Activated naive CD4-positive, alpha-beta T cell treated with anti-CD3 and anti-CD28 coated beads, Interleukin-2, amount 50 U/mL, for 72 hours (primary cell): ENCODE measurements at regions not wholly inside any gene's neighbourhood (a gene's known extent, or its start where the extent isn't known, plus 50 kb on each side); places are given as distances from the start of the nearest gene placed in this dataset.
"Not testable (repeated sequence)": the region's sequence is repeated elsewhere in the genome, so short reads cannot be mapped to it uniquely, and the experiment has no call there.

Source experiments
- ATAC-seq, 2 donors: fragments of 150-1000 bp; cut with Tn5 transposase; 2 replicates each; pipeline ENCODE4 v1.10.0; 2021; ENCODE audit warnings: mild to moderate bottlenecking in 2 of 2, moderate library complexity in 2 of 2
- DNase-seq, 2 donors: peaks; one replicate each; pipeline ENCODE4 v3.0.0; 2021 to 2022; ENCODE audit warnings: low spot score in 2 of 2
- H3K27ac Mint-ChIP-seq, 2 donors: one replicate each; pipeline ENCODE4 v1.8.0; 2022; ENCODE audit warnings: mild to moderate bottlenecking in 2 of 2, mixed read lengths in 2 of 2
- H3K36me3 Mint-ChIP-seq, 2 donors: one replicate each; pipeline ENCODE4 v1.8.0; 2022; ENCODE audit warnings: mixed read lengths in 2 of 2
- H3K9me3 Mint-ChIP-seq, 2 donors: one replicate each; pipeline ENCODE4 v1.8.0; 2022; ENCODE audit warnings: mixed read lengths in 2 of 2

- no peaks in the 10 kb centered on the region for H3K9me3 Mint-ChIP-seq
- DNase-seq (no peak), ATAC-seq (no peak)
- no peak overlapping the region for H3K27ac Mint-ChIP-seq
- no peaks in the 10 kb centered on the region for H3K36me3 Mint-ChIP-seq
These were observed 568.2 kb upstream of the LRATD1 start for GRCh38 chr2:14064346-14064745.

- H3K9me3 Mint-ChIP-seq, result peaks cover 4 to 13% of the 10 kb centered on the region in 2 donors
- DNase-seq (no peak), ATAC-seq (no peak)
- no peaks in the 10 kb centered on the region for H3K36me3 Mint-ChIP-seq
- H3K27ac Mint-ChIP-seq, result no peak overlapping the region
These were observed 560.2 kb upstream of the LRATD1 start for GRCh38 chr2:14072338-14072737.

GRCh38 chr2:14074691-14075090 lies 557.8 kb upstream of the LRATD1 start:
- no peak for ATAC-seq
- no peak overlapping the region for H3K27ac Mint-ChIP-seq
- peaks cover 4 to 13% of the 10 kb centered on the region in 2 donors for H3K9me3 Mint-ChIP-seq
- no peak for DNase-seq
- H3K36me3 Mint-ChIP-seq, result no peaks in the 10 kb centered on the region

GRCh38 chr2:14079576-14079975 lies 552.9 kb upstream of the LRATD1 start:
- Mint-ChIP-seq H3K9me3 (peaks cover 5 to 12% of the 10 kb centered on the region in 2 donors), H3K36me3 (peaks cover 0 to under 1% of the 10 kb centered on the region in 2 donors), H3K27ac (no peak overlapping the region)
- DNase-seq (no peak), ATAC-seq (no peak)

- H3K9me3 Mint-ChIP-seq, result peaks cover 16 to 24% of the 10 kb centered on the region in 2 donors
- ATAC-seq (no peak), DNase-seq (no peak)
- H3K36me3 Mint-ChIP-seq, result peaks cover 0 to 9% of the 10 kb centered on the region in 2 donors
- no peak overlapping the region for H3K27ac Mint-ChIP-seq
These were observed 551.0 kb upstream of the LRATD1 start for GRCh38 chr2:14081521-14081920.

GRCh38 chr2:14082640-14083039 lies 549.9 kb upstream of the LRATD1 start:
- peaks cover 16 to 24% of the 10 kb centered on the region in 2 donors for H3K9me3 Mint-ChIP-seq
- ATAC-seq (no peak), DNase-seq (no peak)
- no peak overlapping the region for H3K27ac Mint-ChIP-seq
- peaks cover 0 to 9% of the 10 kb centered on the region in 2 donors for H3K36me3 Mint-ChIP-seq

- no peak for DNase-seq
- no peak overlapping the region for H3K27ac Mint-ChIP-seq
- peaks cover 0 to 8% of the 10 kb centered on the region in 2 donors for H3K36me3 Mint-ChIP-seq
- H3K9me3 Mint-ChIP-seq, result peaks cover 0 to 6% of the 10 kb centered on the region in 2 donors
- no peak for ATAC-seq
These were observed 537.9 kb upstream of the LRATD1 start for GRCh38 chr2:14094592-14094991.

GRCh38 chr2:14099101-14099500 lies 533.4 kb upstream of the LRATD1 start:
- H3K27ac Mint-ChIP-seq, DNase-seq, ATAC-seq: not testable (repeated sequence)
- Mint-ChIP-seq H3K36me3 (peaks cover 0 to 13% of the 10 kb centered on the region in 2 donors), H3K9me3 (peaks cover 4 to 11% of the 10 kb centered on the region in 2 donors)

GRCh38 chr2:14114275-14114674 lies 518.2 kb upstream of the LRATD1 start:
- no peak for ATAC-seq
- H3K36me3 Mint-ChIP-seq, result no peaks in the 10 kb centered on the region
- DNase-seq, result no peak
- peaks cover 0 to 5% of the 10 kb centered on the region in 2 donors for H3K9me3 Mint-ChIP-seq
- H3K27ac Mint-ChIP-seq, result no peak overlapping the region

GRCh38 chr2:14120376-14120775 lies 512.1 kb upstream of the LRATD1 start:
- DNase-seq (no peak), ATAC-seq (no peak)
- Mint-ChIP-seq H3K9me3 (peaks cover 5 to 9% of the 10 kb centered on the region in 2 donors), H3K27ac (no peak overlapping the region), H3K36me3 (no peaks in the 10 kb centered on the region)

- H3K36me3 Mint-ChIP-seq, result no peaks in the 10 kb centered on the region
- no peak overlapping the region for H3K27ac Mint-ChIP-seq
- H3K9me3 Mint-ChIP-seq, result peaks cover 17 to 22% of the 10 kb centered on the region in 2 donors
- DNase-seq, result no peak
- ATAC-seq, result no peak
These were observed 508.9 kb upstream of the LRATD1 start for GRCh38 chr2:14123436-14124103.

- H3K9me3 Mint-ChIP-seq, result peaks cover 16 to 17% of the 10 kb centered on the region in 2 donors
These were observed 506.8 kb upstream of the LRATD1 start for GRCh38 chr2:14125624-14126293.

GRCh38 chr2:14126846-14127245 lies 505.7 kb upstream of the LRATD1 start:
- ATAC-seq, result no peak
- H3K36me3 Mint-ChIP-seq, result no peaks in the 10 kb centered on the region
- no peak for DNase-seq
- peaks cover 14 to 16% of the 10 kb centered on the region in 2 donors for H3K9me3 Mint-ChIP-seq
- H3K27ac Mint-ChIP-seq, result no peak overlapping the region

More at GRCh38 chr2:14125624-14126293, 506.8 kb upstream of the LRATD1 start:
- DNase-seq, result no peak
- H3K36me3 Mint-ChIP-seq, result no peaks in the 10 kb centered on the region
- ATAC-seq, result no peak
- no peak overlapping the region for H3K27ac Mint-ChIP-seq

- DNase-seq, result no peak
- H3K9me3 Mint-ChIP-seq, result peaks cover 18 to 20% of the 10 kb centered on the region in 2 donors
- H3K27ac Mint-ChIP-seq, result no peak overlapping the region
- peaks cover under 1 to 3% of the 10 kb centered on the region in 2 donors for H3K36me3 Mint-ChIP-seq
- ATAC-seq, result no peak
These were observed 504.8 kb upstream of the LRATD1 start for GRCh38 chr2:14127765-14128164.

- Mint-ChIP-seq H3K36me3 (peaks cover 6 to 7% of the 10 kb centered on the region in 2 donors), H3K27ac (no peak overlapping the region), H3K9me3 (peaks cover 26 to 34% of the 10 kb centered on the region in 2 donors)
- DNase-seq (no peak), ATAC-seq (no peak)
These were observed 500.1 kb upstream of the LRATD1 start for GRCh38 chr2:14132386-14132785.

- DNase-seq (no peak), ATAC-seq (no peak)
- Mint-ChIP-seq H3K9me3 (peaks cover 24 to 29% of the 10 kb centered on the region in 2 donors), H3K36me3 (peaks cover 6 to 7% of the 10 kb centered on the region in 2 donors), H3K27ac (no peak overlapping the region)
These were observed 497.7 kb upstream of the LRATD1 start for GRCh38 chr2:14134771-14135170.

- DNase-seq, result no peak
- H3K36me3 Mint-ChIP-seq, result peaks cover 6 to 7% of the 10 kb centered on the region in 2 donors
- no peak overlapping the region for H3K27ac Mint-ChIP-seq
- peaks cover 24 to 25% of the 10 kb centered on the region in 2 donors for H3K9me3 Mint-ChIP-seq
- ATAC-seq, result no peak
These were observed 496.5 kb upstream of the LRATD1 start for GRCh38 chr2:14136030-14136429.

GRCh38 chr2:14137643-14138042 lies 494.9 kb upstream of the LRATD1 start:
- no peak overlapping the region for H3K27ac Mint-ChIP-seq
- DNase-seq (no peak), ATAC-seq (no peak)
- peaks cover 21 to 22% of the 10 kb centered on the region in 2 donors for H3K9me3 Mint-ChIP-seq
- H3K36me3 Mint-ChIP-seq, result peaks cover 5 to 6% of the 10 kb centered on the region in 2 donors
